A172 (cell line): ENCODE measurements at regions not wholly inside any gene's neighbourhood (a gene's known extent, or its start where the extent isn't known, plus 50 kb on each side); places are given as distances from the start of the nearest gene placed in this dataset.

Experiments used
- DNase-seq: peaks from one replicate; pipeline ENCODE4 v3.0.0-alpha.2; 2015; ENCODE audit warnings: low spot score

GRCh38 chr2:8448824-8449556 is 232.9 kb upstream of the ID2 start:
- no peak for DNase-seq

- no peak for DNase-seq
Measured at GRCh38 chr2:8451273-8451672, 230.6 kb upstream of the ID2 start.

GRCh38 chr2:8452296-8452695 is 229.6 kb upstream of the ID2 start:
- no peak for DNase-seq

- DNase-seq: no peak
Measured at GRCh38 chr2:8452979-8453903, 228.6 kb upstream of the ID2 start.

- DNase-seq: peak; percentile 74
Measured at GRCh38 chr2:8453904-8454302, 228.0 kb upstream of the ID2 start.

GRCh38 chr2:8454797-8455196 is 227.1 kb upstream of the ID2 start:
- no peak for DNase-seq

- DNase-seq: no peak
Measured at GRCh38 chr2:8455236-8456150, 226.4 kb upstream of the ID2 start.

DNA sequence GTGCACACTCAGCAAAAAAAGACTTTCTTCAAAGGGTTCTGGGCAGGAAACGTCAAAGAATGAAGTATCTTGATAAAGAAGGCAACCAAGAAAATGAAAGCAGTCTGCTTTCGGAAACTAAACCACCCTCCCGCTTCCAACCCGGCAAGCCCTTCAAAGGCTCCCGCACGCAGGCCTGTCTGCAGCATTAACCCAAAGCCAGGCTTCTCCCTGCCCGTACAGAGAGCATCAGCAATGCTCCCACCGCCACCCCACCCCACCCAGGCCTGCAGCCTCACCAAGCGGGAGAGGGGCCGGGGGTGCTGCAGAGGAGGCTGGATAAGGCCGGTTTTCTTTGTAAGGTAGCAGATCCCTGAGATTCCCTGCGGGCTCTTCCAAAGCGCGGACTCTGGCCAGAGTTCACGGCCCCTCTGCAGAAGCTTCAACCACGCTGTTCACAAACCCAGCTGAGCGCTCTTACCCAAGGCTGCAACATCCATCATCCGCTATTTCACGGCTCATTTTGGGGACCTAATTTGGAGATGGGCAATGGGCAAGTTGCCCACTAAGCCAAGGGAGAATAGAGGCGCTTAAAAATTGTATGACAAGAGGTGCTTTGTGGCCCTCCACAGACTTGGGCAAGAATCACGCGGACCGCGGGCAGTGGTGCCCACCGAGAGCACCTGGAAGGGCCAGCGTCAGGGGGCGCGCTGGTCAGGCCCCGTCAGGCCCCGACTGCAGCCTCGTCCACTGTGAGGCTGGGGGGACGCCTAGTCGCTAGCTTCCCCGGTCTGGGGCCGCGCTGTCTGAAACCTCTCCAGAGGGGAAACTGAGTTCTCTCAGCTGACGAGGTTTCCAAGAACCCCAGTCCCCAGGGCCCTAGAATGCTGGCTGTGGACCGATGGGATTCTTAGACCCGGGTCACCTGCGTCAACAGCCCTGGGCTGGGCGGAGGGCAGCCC is 225.4 kb upstream of the ID2 start:
- no peak for DNase-seq

GRCh38 chr2:8457092-8457481 is 224.8 kb upstream of the ID2 start:
- no peak for DNase-seq

DNA sequence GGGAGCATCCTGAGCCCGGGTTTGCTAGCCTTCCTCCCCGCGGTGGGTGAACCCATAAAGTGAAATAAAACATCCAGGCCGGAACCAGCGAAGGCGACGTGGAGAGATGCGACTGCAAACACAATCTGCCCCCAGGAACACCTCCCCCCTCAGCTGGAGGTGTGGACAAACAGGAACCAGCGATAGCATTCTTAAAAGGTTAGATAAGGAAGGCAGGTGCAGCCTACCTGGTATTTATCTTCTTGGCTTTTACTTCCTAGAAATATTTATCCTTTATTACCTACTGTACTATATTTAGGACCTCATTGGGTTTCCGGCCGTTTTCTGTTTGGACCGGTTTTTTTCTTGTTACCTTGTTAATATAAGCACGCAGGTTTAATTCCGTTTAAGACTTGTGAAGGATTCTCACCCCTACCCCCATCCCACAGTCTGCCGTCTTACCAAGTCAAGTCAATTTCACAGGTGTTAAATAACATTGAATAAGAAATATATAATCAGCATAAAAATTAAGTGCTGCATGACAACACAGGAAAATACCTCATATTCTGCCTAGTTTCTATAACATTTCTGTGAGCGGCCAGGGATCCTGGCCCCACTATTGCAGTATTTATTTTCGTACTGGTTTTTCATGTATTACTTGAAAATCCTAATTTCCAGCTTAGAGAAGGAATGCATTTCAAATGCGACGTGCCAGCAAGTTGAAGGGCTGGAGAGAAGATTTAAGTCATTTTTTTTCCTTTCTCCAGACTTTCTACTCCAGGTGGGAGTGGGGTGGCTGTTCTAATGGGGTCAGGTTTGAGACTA is 224.0 kb upstream of the ID2 start:
- no peak for DNase-seq

GRCh38 chr2:8458503-8459459 is 223.1 kb upstream of the ID2 start:
- no peak for DNase-seq

DNA sequence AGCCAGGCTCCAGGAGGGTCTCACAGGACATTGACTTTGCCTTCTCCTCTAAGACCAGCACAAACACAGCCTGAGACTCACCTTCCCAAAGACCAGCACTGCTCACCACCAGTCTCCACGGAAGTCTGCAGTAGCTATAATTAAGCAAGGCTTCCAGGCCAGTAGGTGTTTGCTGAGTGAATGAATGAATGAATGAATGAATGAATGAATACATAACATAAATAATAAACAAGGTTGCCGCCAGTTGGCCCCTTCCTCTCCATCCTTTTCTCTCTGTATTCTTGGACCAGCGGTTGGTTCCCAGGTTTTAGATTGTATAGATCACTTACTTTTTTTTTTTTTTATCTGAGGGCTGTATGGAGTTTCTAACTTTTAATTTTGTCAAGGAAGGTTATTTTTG is 222.4 kb upstream of the ID2 start:
- DNase-seq: no peak

- no peak for DNase-seq
Measured at GRCh38 chr2:8461341-8461740, 220.5 kb upstream of the ID2 start.

DNA sequence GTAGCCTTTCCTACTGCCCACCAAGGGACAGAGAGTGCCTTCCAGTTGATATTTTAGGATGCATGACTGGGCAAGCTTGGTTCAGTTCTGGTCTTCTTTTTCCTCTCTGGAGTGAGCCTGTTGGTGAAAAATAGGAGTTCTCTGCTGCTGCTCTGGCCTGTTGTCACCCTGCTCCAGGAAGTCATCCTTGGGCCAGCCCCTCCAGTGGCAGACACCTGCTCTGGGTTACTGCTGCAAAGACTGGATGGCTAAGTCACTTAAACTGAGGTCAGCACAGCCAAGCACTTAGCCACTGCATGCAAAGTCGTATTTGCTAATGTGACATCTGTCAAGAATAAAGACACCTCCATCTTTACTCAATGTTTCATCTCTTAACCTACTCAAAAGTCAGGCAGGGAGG is 219.6 kb upstream of the ID2 start:
- no peak for DNase-seq

DNA sequence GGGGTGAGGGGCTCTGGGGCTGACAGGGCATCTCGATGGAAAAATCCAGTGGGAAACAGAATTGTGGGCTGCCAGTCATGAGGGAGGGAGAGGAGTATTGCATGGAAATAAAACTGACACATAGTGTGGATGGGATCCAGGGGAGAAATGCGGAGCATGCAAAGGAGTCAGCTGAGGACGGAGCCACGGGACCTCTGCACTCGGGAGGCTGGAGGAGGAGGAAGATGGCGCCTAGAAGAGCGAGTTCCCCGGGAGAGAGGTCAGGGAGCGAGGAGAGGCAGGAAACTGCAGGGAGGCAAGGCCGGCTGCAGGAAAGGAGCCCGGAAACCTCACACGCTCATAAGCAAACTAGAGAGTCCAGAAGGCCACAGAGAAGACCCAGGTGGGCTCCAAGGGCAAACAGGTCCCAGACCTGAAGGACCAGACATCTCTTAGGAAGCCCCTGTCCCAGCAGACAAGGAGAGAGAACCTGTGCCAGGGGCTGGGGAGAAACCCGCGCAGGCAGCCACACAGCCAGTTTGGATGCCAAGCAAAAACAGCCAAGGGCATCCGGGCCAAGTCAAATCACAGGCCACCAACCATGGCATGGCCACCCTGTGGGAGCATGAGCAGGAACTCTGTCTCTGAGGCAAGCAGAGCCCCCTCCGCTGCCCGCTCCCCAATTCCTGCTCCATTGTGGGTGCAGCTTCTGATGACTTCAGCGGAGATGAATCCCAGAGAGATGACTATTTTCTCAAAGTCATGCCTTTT is 218.8 kb upstream of the ID2 start:
- DNase-seq: no peak

DNA sequence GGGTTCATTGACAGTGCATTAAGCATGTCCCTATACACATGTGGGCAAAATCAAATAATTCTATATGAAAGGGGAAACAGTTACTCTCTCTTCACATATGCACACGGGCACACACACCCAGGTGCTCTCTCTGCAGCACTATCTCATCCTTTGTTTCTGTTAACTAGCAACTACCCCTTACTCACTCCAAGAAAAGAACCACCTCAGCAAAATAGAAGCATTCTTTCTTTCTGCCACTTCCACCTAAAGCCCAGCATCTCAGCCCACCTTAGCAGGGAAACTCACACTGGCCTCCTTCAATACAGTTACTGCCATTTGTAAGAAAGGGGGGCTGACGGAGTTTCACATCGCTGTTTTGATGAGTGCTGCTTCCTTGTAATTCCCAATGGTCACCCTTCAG is 216.3 kb upstream of the ID2 start:
- no peak for DNase-seq

DNA sequence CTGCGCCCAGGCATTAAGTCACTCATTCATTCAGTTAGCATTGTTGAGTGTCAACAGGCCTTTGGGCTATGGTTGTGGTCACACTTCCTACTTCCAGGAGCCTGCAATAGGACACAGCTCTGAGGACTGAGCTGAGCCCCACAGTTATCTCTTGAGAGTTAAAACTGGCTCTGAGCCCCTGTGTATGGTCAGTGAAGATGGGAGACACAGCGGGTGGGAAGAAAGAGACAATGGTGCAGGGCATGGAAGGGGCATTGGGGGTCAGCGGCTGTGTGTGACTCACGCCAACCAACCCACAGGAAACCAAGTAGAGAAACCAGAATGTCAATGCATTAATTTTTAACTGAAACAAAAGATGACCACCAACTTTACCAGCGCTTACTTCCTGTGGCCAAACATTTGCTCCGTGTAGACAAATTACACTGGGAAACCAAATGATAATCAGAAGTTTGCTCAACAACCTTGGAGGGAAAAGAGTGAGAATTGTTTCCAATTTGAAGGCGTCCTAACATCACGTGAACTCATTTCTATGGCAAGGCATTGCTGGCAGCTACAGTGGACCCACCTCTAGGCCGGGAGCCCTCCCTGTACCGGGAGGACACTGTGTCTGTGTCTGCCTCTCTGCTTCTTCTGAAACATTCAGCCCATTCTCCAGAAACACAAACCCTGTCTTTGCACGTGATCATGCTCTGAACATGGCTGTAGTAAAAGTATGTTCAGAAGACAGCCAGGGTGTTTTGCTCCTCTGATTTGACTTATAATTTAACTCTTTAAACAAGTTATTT is 212.0 kb upstream of the ID2 start:
- DNase-seq: peak; percentile 74
